ENCODE measurements at regions not wholly inside any gene's neighbourhood (a gene's known extent, or its start where the extent isn't known, plus 50 kb on each side); places are given as distances from the start of the nearest gene placed in this dataset.

DNA sequence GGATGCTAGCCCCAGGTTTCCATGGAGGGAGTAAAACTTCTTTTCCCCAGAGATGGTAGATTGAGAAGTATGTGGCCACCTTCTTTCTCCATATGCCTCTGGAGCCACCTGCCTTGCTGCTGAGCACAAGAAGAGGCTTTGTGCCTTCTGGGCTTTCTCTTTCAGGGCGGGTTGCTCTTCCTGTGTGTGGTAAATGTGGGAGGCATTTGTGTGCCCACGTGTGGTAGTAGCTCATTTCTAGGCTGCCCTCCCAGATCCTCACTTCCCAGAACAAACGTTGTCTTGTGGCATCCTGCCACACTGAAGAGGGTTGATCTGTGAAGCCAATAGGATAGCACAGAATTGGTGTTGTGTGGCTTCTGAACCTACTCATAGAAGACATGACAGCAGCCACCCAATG, 342.0 kb upstream of the PODXL start:
- DNase-seq (ENCODE audit: low read depth): no peak

GRCh38 chr7:131897790-131898165, 341.4 kb upstream of the PODXL start:
- DNase-seq (ENCODE audit: low read depth): no peak

- DNase-seq (ENCODE audit: low read depth): no peak
These were observed 340.8 kb upstream of the PODXL start for GRCh38 chr7:131897016-131897789.

DNA sequence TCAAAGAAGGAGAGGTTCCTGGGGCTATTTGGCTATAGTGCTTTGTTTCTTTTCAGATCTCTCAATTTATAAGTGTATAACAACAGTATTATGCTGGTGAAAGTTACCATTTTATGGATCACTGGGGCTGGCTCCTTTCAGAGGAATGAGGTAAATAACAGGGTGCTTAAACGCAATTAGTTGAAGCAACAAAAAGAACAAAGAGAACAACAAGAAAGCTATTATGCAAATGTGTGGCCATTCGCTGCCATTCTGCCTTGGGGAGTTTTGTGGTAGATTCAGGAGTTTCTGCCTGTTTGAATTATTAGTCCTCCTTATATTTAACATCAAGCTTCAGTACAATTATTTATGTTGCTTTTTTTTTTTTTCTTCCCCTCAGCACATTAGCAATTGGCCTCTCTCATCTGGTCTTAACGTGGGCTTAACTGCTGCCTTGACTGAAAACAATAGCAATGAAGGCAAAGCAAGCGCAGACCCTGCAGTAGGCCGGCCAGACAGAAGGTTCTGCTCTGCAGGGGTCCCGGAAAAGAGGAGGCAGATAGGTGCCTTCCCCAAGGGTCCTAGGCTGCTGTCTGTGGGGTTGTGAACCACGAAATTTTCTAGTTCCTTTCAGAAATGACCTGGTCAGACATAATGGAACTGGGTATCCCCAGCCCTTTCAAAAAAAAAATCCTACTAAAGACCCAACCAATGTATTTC, 339.9 kb upstream of the PODXL start:
- DNase-seq (ENCODE audit: low read depth): no peak

GRCh38 chr7:131895541-131896164, 339.2 kb upstream of the PODXL start:
- no peak for DNase-seq (ENCODE audit: low read depth)

- no peak for DNase-seq (ENCODE audit: low read depth)
These were observed 337.4 kb upstream of the PODXL start for GRCh38 chr7:131893631-131894340.

DNA sequence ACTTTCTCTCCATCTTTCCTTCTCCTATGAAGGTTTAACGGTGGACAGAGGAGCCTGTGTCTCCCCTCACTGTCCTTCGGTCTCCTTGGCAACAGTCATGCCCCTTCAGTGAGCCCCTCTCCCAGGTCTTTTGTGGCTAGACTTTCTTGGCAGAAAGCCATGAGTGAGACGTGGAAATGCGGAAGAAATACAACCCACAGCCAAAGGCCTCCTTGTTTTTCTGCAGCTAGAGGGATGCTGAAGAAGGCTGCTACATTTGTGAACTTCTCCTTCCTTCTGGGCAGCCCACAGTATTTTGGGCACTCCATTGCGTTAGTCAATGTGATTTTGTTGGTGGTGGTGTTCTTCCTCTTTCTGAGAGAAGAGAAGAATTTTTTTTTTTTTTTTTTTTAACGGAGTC, 333.7 kb upstream of the PODXL start:
- DNase-seq (ENCODE audit: low read depth): no peak

GRCh38 chr7:131889572-131890150, 333.2 kb upstream of the PODXL start:
- DNase-seq (ENCODE audit: low read depth): no peak

DNA sequence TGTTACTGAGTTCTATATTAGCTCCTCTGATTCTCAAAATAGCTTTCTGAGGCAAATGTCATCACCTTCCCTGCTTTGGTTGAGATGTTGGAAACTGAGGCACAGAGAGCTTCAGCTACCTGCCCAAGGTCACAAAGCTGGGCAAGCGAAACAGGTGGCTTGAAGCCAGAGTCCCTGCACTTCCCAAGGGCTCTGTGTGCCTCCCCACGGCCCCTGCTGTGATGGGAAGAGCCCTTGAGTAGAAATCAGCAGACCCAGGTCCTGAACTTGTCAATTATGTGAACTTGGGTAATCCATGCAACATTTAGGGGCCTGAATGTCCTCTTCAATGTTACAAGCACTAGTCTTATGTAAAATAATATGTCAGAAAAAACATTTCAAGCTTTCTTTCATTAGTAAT, 327.3 kb upstream of the PODXL start:
- no peak for DNase-seq (ENCODE audit: low read depth)

GRCh38 chr7:131883196-131883595, 326.8 kb upstream of the PODXL start:
- DNase-seq (ENCODE audit: low read depth): no peak

DNA sequence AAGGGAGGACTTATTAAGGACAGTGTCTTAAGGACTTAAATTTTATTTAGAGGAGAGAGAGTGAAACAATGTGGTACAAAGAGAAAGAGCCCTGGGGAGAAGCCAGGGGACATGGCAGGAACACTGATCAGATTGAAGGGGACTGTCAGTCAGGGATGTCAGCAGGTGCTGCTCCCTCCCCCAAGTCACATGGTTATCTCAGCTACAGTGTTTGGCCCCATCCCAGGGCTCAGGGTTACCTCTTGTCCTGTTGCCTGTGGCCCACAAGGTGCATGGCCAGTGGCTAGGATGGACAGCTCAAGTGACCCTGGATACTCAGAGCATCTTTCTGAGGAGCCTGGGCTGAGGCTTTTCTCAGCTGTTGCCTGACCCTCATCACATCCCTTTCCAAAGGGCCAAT, 325.9 kb upstream of the PODXL start:
- no peak for DNase-seq (ENCODE audit: low read depth)

DNA sequence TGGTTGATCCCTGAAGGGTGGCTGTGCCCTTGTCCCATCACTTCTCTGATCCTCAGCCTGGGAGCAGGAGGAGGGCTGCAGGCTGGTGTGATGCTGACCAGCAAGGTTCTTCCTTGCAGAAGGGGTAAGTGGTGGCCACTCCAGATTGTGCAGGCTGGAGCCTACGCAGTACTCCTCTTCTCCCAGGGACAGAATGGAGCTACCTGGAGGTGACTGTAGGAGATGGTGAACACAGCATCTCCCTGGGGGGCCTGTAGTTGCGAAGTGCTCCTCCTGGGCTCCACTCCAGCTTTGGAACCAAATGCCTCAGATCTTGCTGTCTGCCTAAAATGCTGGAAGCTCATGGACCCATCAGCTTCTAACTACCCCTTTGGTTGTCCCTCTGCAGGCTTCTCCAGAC, 323.6 kb upstream of the PODXL start:
- DNase-seq (ENCODE audit: low read depth): no peak

- no peak for DNase-seq (ENCODE audit: low read depth)
These were observed 323.0 kb upstream of the PODXL start for GRCh38 chr7:131879424-131879823.

DNA sequence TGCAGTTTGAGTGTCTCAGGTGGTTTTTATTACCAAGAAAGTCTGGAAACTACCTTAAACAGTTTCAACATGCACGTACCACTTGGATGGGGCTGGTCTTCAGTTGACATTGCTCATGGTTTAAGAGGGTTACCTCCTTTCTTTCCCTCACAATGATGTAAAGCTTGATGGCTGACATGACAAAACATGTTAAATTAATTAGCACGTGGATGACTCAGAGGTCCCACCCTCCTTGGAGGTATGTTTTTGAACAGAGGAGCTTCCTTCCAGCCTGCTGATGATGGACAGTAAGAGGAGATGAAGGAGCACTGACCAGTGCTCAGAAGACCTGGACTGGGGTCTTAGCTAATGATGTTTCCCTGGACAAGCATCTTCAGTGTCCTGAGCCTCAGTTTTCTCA, 322.3 kb upstream of the PODXL start:
- no peak for DNase-seq (ENCODE audit: low read depth)

DNA sequence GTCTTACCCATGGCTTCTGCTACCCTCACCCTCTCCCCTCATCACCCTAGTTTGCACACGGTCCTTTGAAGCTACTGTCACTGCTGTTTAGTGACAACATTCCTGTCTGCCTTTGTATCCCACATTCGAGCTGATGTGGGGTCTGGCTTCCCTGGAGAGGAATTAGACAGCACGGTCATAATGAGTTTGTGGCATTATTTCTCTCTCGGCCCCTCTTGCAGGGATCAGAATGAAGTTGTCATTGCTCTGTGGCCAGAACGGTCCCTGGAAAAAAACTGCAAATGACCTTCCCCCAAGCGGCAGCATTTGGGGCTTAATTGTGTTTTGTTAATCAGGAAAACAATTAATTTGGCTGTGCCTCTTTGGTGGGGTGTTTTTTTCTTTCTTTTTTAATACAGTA, 317.2 kb upstream of the PODXL start:
- DNase-seq (ENCODE audit: low read depth): no peak

DNA sequence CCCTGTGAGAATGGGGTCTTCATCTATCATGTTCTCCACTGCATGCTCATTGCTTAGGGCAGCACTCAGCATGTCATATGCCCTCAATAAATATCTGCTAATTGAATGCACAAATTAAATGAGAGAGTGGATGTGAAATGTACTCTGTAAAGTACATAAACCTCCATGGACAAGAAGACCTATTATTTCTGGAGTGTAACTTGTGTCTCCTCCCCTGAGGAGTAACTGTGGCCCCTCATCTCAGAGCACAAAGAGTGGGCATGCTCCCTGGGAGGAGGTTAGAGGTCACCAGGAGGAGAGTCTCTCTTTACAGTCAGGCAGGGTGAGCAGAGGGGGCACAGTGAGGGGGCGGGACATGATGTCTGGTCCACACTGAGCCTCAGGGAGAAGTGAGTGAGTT, 313.6 kb upstream of the PODXL start:
- DNase-seq (ENCODE audit: low read depth): no peak

- no peak for DNase-seq (ENCODE audit: low read depth)
These were observed 312.9 kb upstream of the PODXL start for GRCh38 chr7:131869169-131869844.

DNA sequence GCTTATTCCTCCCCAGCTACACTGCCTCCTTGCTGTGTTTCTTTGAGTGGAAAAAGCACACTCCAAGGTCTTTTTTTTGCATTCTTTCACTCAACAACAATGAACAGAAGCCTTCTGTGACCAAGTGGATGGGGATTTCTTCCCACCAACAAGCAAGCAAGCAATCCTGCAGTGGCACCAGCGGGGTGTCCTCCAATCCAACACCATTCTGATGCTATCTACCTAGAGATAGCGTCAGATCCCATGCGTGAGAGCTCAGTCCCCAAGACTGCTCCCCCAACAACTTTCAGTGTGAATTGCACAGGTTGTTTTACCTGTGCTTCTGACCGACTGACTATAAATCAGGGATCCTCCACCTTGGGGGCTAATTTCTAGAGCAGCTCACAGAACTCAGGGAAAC, 311.0 kb upstream of the PODXL start:
- DNase-seq (ENCODE audit: low read depth): no peak

DNA sequence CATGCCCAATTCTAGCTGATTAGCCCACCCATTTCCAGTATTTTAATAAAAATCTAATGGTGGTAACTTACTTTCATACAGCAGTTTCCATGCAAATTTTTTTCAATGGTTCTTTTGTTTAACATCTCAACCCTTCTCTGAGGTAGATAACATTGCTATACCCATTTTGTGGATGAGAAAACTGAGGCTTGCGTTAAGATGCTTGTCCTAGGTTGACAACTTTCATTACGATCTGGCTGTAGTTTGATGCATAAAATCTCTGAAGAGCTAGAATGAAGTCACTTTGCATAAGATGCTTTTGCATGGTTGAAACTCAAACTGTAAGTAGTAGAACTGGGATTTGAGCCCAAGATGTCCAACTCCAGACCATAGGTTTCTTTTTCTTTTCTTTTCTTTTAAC, 309.5 kb upstream of the PODXL start:
- DNase-seq (ENCODE audit: low read depth): no peak

DNA sequence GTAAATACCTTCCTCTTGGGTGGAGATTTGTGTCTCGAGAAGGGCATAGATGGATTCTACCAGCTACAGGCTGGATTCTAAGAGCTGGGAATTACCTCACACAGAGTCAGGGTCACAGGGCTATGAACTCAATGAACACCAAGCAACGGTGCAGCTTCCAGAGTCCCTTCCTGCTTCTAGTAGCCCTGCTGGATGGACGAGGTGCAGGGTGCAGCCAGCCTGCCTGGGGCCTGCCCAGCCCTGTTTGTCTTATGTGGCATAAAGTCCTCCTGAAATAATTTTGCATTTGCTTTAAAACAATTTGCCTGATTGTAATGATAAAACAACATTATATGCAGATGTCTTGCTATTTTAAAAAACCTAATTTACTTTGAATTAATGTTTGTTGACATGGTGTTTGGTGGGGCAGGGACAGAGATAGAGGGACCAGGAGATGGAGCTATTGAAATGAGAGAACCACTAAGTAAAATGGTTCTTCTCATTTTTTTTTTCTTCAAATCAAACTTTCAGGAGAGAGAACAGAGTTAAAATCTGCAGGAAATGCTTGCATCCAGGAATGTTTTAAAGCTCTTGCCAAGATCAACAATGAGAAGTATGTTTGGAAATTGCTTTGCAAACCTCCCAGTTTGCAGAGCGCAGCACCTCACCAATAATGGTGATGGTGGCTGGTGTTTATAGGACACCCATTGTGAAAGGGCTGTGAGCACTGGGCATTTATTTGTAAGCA, 305.4 kb upstream of the PODXL start:
- no peak for DNase-seq (ENCODE audit: low read depth)

DNA sequence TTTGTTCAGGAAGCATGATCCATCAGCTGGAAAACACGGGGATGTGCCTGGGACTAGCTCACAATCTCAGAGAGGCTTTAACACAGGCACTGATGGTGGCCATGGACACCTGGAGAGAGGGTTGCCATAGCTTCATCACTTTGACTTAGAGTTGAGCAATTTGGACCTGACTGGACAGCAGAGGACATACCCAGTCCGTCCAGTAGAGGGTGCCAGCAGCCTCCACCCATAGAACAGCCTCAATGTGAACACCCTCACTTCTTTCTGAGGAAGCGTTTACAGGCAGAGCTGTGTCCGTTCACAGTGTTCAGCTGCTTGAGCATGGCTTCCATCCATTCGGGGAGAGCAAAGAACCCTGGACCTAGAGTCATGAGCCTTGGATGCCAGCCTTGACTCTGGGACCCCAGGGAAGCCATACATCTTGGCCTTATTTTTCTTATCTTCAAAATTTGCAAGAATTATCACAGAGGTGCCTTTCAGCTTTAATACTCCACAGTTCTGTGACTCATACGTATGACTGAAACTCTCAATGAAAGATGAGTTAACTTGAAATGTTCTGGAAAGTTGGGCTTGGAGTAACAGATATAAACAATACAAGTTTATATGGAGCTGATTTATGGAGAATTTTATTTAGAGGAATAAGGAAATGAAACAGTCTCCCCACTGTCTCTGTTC, 302.9 kb upstream of the PODXL start:
- DNase-seq (ENCODE audit: low read depth): no peak
